GM12878 (cell line): ENCODE measurements at regions not wholly inside any gene's neighbourhood (a gene's known extent, or its start where the extent isn't known, plus 50 kb on each side); places are given as distances from the start of the nearest gene placed in this dataset.

ENCODE experiments used
- ATAC-seq: fragments of 200-7000 bp; cut with Tn5 transposase; 3 replicates; pipeline ENCODE4 v1.9.1; 2020; ENCODE audit warnings: mild to moderate bottlenecking, moderate library complexity
- BruUV-seq: library from RNA; stranded (reverse); fragments of 400-500 nt; replicated peaks from 2 replicates; lab custom pipeline; 2021; lab: Mats Ljungman, UMichigan
- CTCF ChIA-PET: fragments of 300-600 bp; sonication (Branson Sonifier 250); formaldehyde crosslinking; extraction: SDS; loops from one replicate; lab custom pipeline; 2021; ENCODE audit warnings: inconsistent platforms; lab: Yijun Ruan, JAX
- POLR2A ChIA-PET: fragments of 350-600 bp; formaldehyde crosslinking; extraction: SDS; loops from one replicate; lab custom pipeline; 2021; ENCODE audit warnings: inconsistent platforms; lab: Charles Lee
- RAD21 ChIA-PET: fragments of 300-600 bp; sonication (Branson Sonifier 250); formaldehyde crosslinking; loops from one replicate; lab custom pipeline; 2023; ENCODE audit warnings: antibody characterized with exemption; ENCODE audit not compliant: unreplicated experiment; lab: Charles Lee
- SMC1A ChIA-PET: fragments of 300-600 bp; sonication (Branson Sonifier 250); formaldehyde crosslinking; loops from one replicate; lab custom pipeline; 2023; ENCODE audit not compliant: unreplicated experiment, uncharacterized antibody; lab: Charles Lee
- DNase-seq: peaks from one replicate; pipeline ENCODE4 v3.0.0-alpha.2; 2011; ENCODE audit warnings: low read depth, low spot score
- FAIRE-seq: peaks from 3 replicates; lab custom pipeline; 2011; peaks lifted over from hg19 to GRCh38; lab: Jason Lieb, UNC
- H2AFZ ChIP-seq: 2 replicates; pipeline ENCODE4 v1.6.0; 2011; ENCODE audit warnings: low read depth, low read length, control low read depth; ENCODE audit not compliant: control insufficient read depth
- H3K27ac ChIP-seq: 2 replicates; pipeline ENCODE4 v1.5.1; 2011; ENCODE audit warnings: control low read depth; ENCODE audit not compliant: control insufficient read depth, insufficient read depth
- H3K27me3 ChIP-seq, 2 experiments: replicated peaks in 1 of 2; 2 replicates each; pipeline versions ENCODE4 v1.6.0 to v1.6.1; 2011; ENCODE audit warnings: low read length in 1 of 2; ENCODE audit not compliant: control insufficient read depth in 2 of 2, insufficient read depth in 2 of 2
- H3K36me3 ChIP-seq, 2 experiments: 2 replicates each; pipeline ENCODE4 v1.5.1; 2011; ENCODE audit warnings: low read length in 1 of 2; ENCODE audit not compliant: control insufficient read depth in 2 of 2, insufficient read depth in 2 of 2
- H3K4me1 ChIP-seq: 2 replicates; pipeline ENCODE4 v1.6.1; 2011; ENCODE audit warnings: mild to moderate bottlenecking, low read length, moderate library complexity, mixed read lengths; ENCODE audit not compliant: control insufficient read depth, insufficient read depth
- H3K4me2 ChIP-seq: 2 replicates; pipeline ENCODE4 v1.6.0; 2011; ENCODE audit warnings: control low read depth; ENCODE audit not compliant: control insufficient read depth, insufficient read depth
- H3K4me3 ChIP-seq: fragments of 200-600 bp; sonication (generic); 2 replicates; pipeline ENCODE4 v1.5.1; 2016
- H3K79me2 ChIP-seq: 2 replicates; pipeline ENCODE4 v1.6.0; 2011; ENCODE audit warnings: low read length; ENCODE audit not compliant: control insufficient read depth, insufficient read depth
- H3K9ac ChIP-seq: 2 replicates; pipeline ENCODE4 v1.8.0; 2011; ENCODE audit warnings: low read length, control low read depth, mixed read lengths; ENCODE audit not compliant: control insufficient read depth, insufficient read depth
- H3K9me3 ChIP-seq: replicated peaks from 3 replicates; pipeline ENCODE4 v1.5.1; 2011; ENCODE audit warnings: mild to moderate bottlenecking, low read length; ENCODE audit not compliant: control insufficient read depth, insufficient read depth
- H4K20me1 ChIP-seq: 2 replicates; pipeline ENCODE4 v1.6.0; 2011; ENCODE audit not compliant: control insufficient read depth, insufficient read depth
- CBX5 ChIP-seq: sonication (generic); IDR thresholded peaks from 2 replicates; pipeline ENCODE4 v1.6.1; 2016; ENCODE audit warnings: low read depth, moderate library complexity, mild to moderate bottlenecking, inconsistent platforms
- CEBPZ ChIP-seq: fragments of 150-350 bp; IDR thresholded peaks from 2 replicates; pipeline ENCODE4 v1.6.1; 2016; ENCODE audit warnings: low read depth, low read length
- DPF2 ChIP-seq: fragments of 450-650 bp; IDR thresholded peaks from 2 replicates; pipeline ENCODE4 v1.6.1; 2017; ENCODE audit warnings: mild to moderate bottlenecking
- E2F4 ChIP-seq: IDR thresholded peaks from 2 replicates; pipeline ENCODE4 v1.6.1; 2012; ENCODE audit warnings: low read depth, low read length, improper control_type of control experiment
- EED ChIP-seq: sonication (generic); IDR thresholded peaks from 2 replicates; pipeline ENCODE4 v1.6.1; 2016; ENCODE audit warnings: antibody characterized with exemption, low read depth
- EGR1 ChIP-seq, 2 experiments: IDR thresholded peaks; 1 replicate in 1 of 2; 2 replicates in 1 of 2; pipeline ENCODE4 v1.6.1; 2011 to 2012; ENCODE audit warnings: low read depth in 2 of 2, low read length in 2 of 2, borderline replicate concordance in 1 of 2, mild to moderate bottlenecking in 1 of 2, moderate library complexity in 1 of 2
- GABPA ChIP-seq: IDR thresholded peaks from 2 replicates; pipeline ENCODE4 v1.6.1; 2014; ENCODE audit warnings: antibody characterized with exemption, low read depth, mild to moderate bottlenecking, inconsistent platforms
- HDAC6 ChIP-seq: fragments of 200-600 bp; sonication (generic); IDR thresholded peaks from one replicate; pipeline ENCODE4 v1.8.0; 2017; ENCODE audit warnings: antibody characterized with exemption; ENCODE audit not compliant: unreplicated experiment
- PML ChIP-seq: IDR thresholded peaks from 2 replicates; pipeline ENCODE4 v1.6.1; 2012; ENCODE audit warnings: low read length, inconsistent platforms
- SIN3A ChIP-seq: IDR thresholded peaks from 2 replicates; pipeline ENCODE4 v1.6.1; 2012; ENCODE audit warnings: low read depth, low read length, improper control_type of control experiment
- STAT1 ChIP-seq: fragments of 450-650 bp; conservative IDR thresholded peaks from 2 replicates; pipeline ENCODE4 v1.6.1; 2014; ENCODE audit warnings: antibody characterized with exemption, mild to moderate bottlenecking
- STAT3 ChIP-seq: IDR thresholded peaks from 2 replicates; pipeline ENCODE4 v1.6.1; 2011; ENCODE audit warnings: low read depth, low read length, improper control_type of control experiment
- TCF3 ChIP-seq: IDR thresholded peaks from 2 replicates; pipeline ENCODE4 v1.6.1; 2012; ENCODE audit warnings: low read depth, mild to moderate bottlenecking, low read length, borderline replicate concordance; ENCODE audit not compliant: insufficient read depth
- ZSCAN29 ChIP-seq: fragments of 450-650 bp; IDR thresholded peaks from 2 replicates; pipeline ENCODE4 v1.6.1; 2017; ENCODE audit warnings: mild to moderate bottlenecking, moderate library complexity
- WGBS: methylation state at CpG from one replicate; pipeline ENCODE4 v1.1.6; 2016; ENCODE audit warnings: low lambda C conversion rate; ENCODE audit not compliant: insufficient replicate concordance, insufficient coverage; ENCODE audit errors: missing lambda C conversion rate; 5-methylcytosine and 5-hydroxymethylcytosine counted together
- in situ Hi-C: fragments of 300-500 bp; cut with MboI; formaldehyde crosslinking; loops from 9 replicates; pipeline ENCODE4 v1.14.3; 2018; ENCODE audit warnings: mixed read lengths
- intact Hi-C: fragments of 100-400 bp; cut with micrococcal nuclease; formaldehyde crosslinking; loops from one replicate; pipeline ENCODE4 v1.14.2; 2022; ENCODE audit not compliant: unreplicated experiment

GRCh38 chr4:188872809-188873208 is 733.6 kb downstream of the TRIML1 start:
- no peaks in the 10 kb centered on the region for H3K4me1 ChIP-seq
- no TSS peak for BruUV-seq
- in situ Hi-C loops: no loop called here
- no peaks in the 10 kb centered on the region; the same call in 2 of the 3 replicates for H3K9me3 ChIP-seq
- H3K4me2 ChIP-seq: no peak overlapping the region
- RAD21 ChIA-PET: no interaction called here
- no peaks in the 10 kb centered on the region for H3K79me2 ChIP-seq
- ATAC-seq (no peak), DNase-seq (no peak), FAIRE-seq (no peak)
- no peaks in the 10 kb centered on the region for H3K36me3 ChIP-seq
- intact Hi-C loops: no loop called here
- H3K27me3 ChIP-seq: no peaks in the 10 kb centered on the region
- no peak for TF ChIP-seq GABPA
- no peak for TF ChIP-seq STAT3
- no peak for TF ChIP-seq PML
- 54% methylated on average over 13 of the region's 13 CpGs for WGBS
- no peaks in the 10 kb centered on the region for H4K20me1 ChIP-seq
- CTCF ChIA-PET: no interaction called here
- POLR2A ChIA-PET: no interaction called here
- H3K27ac ChIP-seq: no peak overlapping the region
- no peak overlapping the region for H3K4me3 ChIP-seq
- SMC1A ChIA-PET: no interaction called here
- H2AFZ ChIP-seq: no peak overlapping the region
- no peak overlapping the region for H3K9ac ChIP-seq

- WGBS: 0% methylated on average over 2 of the region's 3 CpGs
- H3K9me3 ChIP-seq: no peaks in the 10 kb centered on the region; the same call in 2 of the 3 replicates
- RAD21 ChIA-PET: no interaction called here
- no peak overlapping the region for H3K4me3 ChIP-seq
- no peaks in the 10 kb centered on the region for H4K20me1 ChIP-seq
- H3K27me3 ChIP-seq: no peaks in the 10 kb centered on the region
- H3K9ac ChIP-seq: no peak overlapping the region
- H2AFZ ChIP-seq: no peak overlapping the region
- no peaks in the 10 kb centered on the region for H3K4me1 ChIP-seq
- ATAC-seq (no peak), FAIRE-seq (no peak), DNase-seq (no peak)
- CTCF ChIA-PET: no interaction called here
- POLR2A ChIA-PET: no interaction called here
- H3K79me2 ChIP-seq: no peaks in the 10 kb centered on the region
- in situ Hi-C loops: no loop called here
- H3K4me2 ChIP-seq: no peak overlapping the region
- H3K36me3 ChIP-seq: no peaks in the 10 kb centered on the region
- SMC1A ChIA-PET: interaction anchor here (0.8 kb wide), 1 partner anchor 12 kb away, joined by 3 read pairs; no protein-coding TSS in a partner anchor
- intact Hi-C loops: no loop called here
- no peak overlapping the region for H3K27ac ChIP-seq
- no TSS peak for BruUV-seq
- TF ChIP-seq CBX5 (no peak), ZSCAN29 (no peak), DPF2 (no peak), EGR1 (IDR thresholded peaks at IDR 0.05; ENCODE audit: borderline replicate concordance in 1 of 2, low read depth in 2 of 2, low read length in 2 of 2) (no peak), SIN3A (no peak), TCF3 (no peak), EED (no peak), CEBPZ (no peak), HDAC6 (no peak), E2F4 (no peak), STAT1 (no peak)
Measured at GRCh38 chr4:188876881-188877280, 737.6 kb downstream of the TRIML1 start.
